Tibial nerve (tissue), 4 donors: ENCODE measurements at regions not wholly inside any gene's neighbourhood (a gene's known extent, or its start where the extent isn't known, plus 50 kb on each side); places are given as distances from the start of the nearest gene placed in this dataset.

ENCODE experiments used
- DNase-seq, 2 donors: peaks; one replicate each; pipeline ENCODE4 v3.0.0-alpha.2; 2019; ENCODE audit warnings: low spot score in 2 of 2
- H3K27ac ChIP-seq, 4 donors: fragments of 200-600 bp; sonication (generic) in 3 of 4; one replicate each; pipeline ENCODE4 v1.5.1; 2017 to 2019; ENCODE audit warnings: mild to moderate bottlenecking in 1 of 4
- H3K27me3 ChIP-seq, 2 donors: fragments of 200-600 bp; sonication (generic) in 1 of 2; one replicate each; pipeline versions ENCODE4 v1.5.1 to v1.6.0; 2017 to 2019
- H3K36me3 ChIP-seq, 3 donors: fragments of 200-600 bp; sonication (generic); one replicate each; pipeline ENCODE4 v1.5.1; 2018 to 2019
- H3K4me1 ChIP-seq, 4 donors: fragments of 200-600 bp; sonication (generic) in 3 of 4; one replicate each; pipeline ENCODE4 v1.5.1; 2017 to 2019
- H3K4me3 ChIP-seq, 4 donors: fragments of 200-600 bp; sonication (generic) in 3 of 4; one replicate each; pipeline ENCODE4 v1.5.1; 2017 to 2019; ENCODE audit warnings: mild to moderate bottlenecking in 1 of 4, moderate library complexity in 1 of 4
- H3K9me3 ChIP-seq, 4 donors: fragments of 200-600 bp; sonication (generic) in 3 of 4; one replicate each; pipeline ENCODE4 v1.5.1; 2017 to 2019
- EP300 ChIP-seq, 2 donors: sonication (generic); formaldehyde crosslinking; IDR thresholded peaks; one replicate each; pipeline ENCODE4 v1.6.1; 2017; ENCODE audit warnings: antibody characterized with exemption in 2 of 2, mild to moderate bottlenecking in 1 of 2
- POLR2A ChIP-seq, 2 donors: fragments of 450-650 bp; IDR thresholded peaks; one replicate each; pipeline ENCODE4 v1.6.1; 2017; ENCODE audit warnings: antibody characterized with exemption in 2 of 2, mild to moderate bottlenecking in 2 of 2, moderate library complexity in 2 of 2
- WGBS, 2 donors: methylation state at CpG; one replicate each; pipeline ENCODE4 v1.1.5; 2018; 5-methylcytosine and 5-hydroxymethylcytosine counted together
- TF ChIP-seq, protein P1 (sequence below), 5 experiments: fragments of 200-600 bp in 3 of 5; fragments of 450-650 bp in 2 of 5; sonication (generic) in 3 of 5; IDR thresholded peaks; one replicate each; pipeline ENCODE4 v1.5.1; 2016 to 2019; ENCODE audit warnings: antibody characterized with exemption in 5 of 5, mild to moderate bottlenecking in 3 of 5, moderate library complexity in 2 of 5

GRCh38 chr5:159712672-159713071, 203.6 kb upstream of the ADRA1B start:
- Histone ChIP-seq H3K36me3 (no peaks in the 10 kb centered on the region), H3K27ac (no peak overlapping the region), H3K27me3 (no peaks in the 10 kb centered on the region), H3K9me3 (peaks cover 0 to 7% (median 0%) of the 10 kb centered on the region in 4 donors), H3K4me1 (no peaks in the 10 kb centered on the region), H3K4me3 (no peak overlapping the region)
- DNase-seq: no peak
- TF ChIP-seq, protein P1, sequence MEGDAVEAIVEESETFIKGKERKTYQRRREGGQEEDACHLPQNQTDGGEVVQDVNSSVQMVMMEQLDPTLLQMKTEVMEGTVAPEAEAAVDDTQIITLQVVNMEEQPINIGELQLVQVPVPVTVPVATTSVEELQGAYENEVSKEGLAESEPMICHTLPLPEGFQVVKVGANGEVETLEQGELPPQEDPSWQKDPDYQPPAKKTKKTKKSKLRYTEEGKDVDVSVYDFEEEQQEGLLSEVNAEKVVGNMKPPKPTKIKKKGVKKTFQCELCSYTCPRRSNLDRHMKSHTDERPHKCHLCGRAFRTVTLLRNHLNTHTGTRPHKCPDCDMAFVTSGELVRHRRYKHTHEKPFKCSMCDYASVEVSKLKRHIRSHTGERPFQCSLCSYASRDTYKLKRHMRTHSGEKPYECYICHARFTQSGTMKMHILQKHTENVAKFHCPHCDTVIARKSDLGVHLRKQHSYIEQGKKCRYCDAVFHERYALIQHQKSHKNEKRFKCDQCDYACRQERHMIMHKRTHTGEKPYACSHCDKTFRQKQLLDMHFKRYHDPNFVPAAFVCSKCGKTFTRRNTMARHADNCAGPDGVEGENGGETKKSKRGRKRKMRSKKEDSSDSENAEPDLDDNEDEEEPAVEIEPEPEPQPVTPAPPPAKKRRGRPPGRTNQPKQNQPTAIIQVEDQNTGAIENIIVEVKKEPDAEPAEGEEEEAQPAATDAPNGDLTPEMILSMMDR (IDR thresholded peaks at IDR 0.05): no peak
- no peak for TF ChIP-seq POLR2A (IDR thresholded peaks at IDR 0.05)
- TF ChIP-seq EP300 (IDR thresholded peaks at IDR 0.05): no peak
- WGBS, 2 donors: 54 to 64% methylated on average over 5 of the region's 5 CpGs

DNA sequence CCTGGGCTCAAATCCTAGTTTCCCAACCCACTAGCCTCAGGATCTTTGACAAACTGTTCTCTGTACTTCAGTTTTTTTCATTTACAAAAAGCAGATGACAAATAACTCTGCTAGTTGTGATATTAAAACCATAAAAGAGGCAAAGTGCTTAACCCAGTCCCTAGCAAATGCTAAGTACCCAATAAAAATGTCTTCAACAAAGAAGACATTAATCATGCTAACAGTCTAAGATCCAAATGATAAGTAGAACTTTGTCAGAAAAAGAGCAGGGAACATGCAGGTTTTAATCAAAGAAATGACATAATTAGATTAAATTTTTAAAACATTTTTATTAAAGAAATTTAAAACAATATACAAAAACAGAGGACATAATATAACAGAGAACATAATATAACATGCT, 203.0 kb upstream of the ADRA1B start:
- DNase-seq: no peak
- no peaks in the 10 kb centered on the region for H3K27me3 ChIP-seq
- no peak overlapping the region for H3K4me3 ChIP-seq
- H3K4me1 ChIP-seq: no peaks in the 10 kb centered on the region
- H3K27ac ChIP-seq: no peak overlapping the region
- H3K9me3 ChIP-seq: peaks cover 0 to 2% (median 0%) of the 10 kb centered on the region in 4 donors
- TF ChIP-seq POLR2A (IDR thresholded peaks at IDR 0.05): no peak
- TF ChIP-seq, protein P1 (IDR thresholded peaks at IDR 0.05): no peak
- TF ChIP-seq EP300 (IDR thresholded peaks at IDR 0.05): no peak
- no peaks in the 10 kb centered on the region for H3K36me3 ChIP-seq

GRCh38 chr5:159713773-159714172, 202.5 kb upstream of the ADRA1B start:
- 94% methylated on average over 2 of the region's 2 CpGs for WGBS, 2 donors
- Histone ChIP-seq H3K27me3 (no peaks in the 10 kb centered on the region), H3K4me3 (no peak overlapping the region), H3K36me3 (no peaks in the 10 kb centered on the region), H3K9me3 (no peaks in the 10 kb centered on the region), H3K27ac (no peak overlapping the region), H3K4me1 (no peaks in the 10 kb centered on the region)
- DNase-seq: no peak
- TF ChIP-seq POLR2A (IDR thresholded peaks at IDR 0.05) (no peak), EP300 (IDR thresholded peaks at IDR 0.05) (no peak)
- TF ChIP-seq, protein P1 (IDR thresholded peaks at IDR 0.05): no peak

GRCh38 chr5:159725475-159725874, 190.8 kb upstream of the ADRA1B start:
- DNase-seq: no peak
- 44 to 52% methylated on average over 4 of the region's 4 CpGs for WGBS, 2 donors
- Histone ChIP-seq H3K4me1 (no peaks in the 10 kb centered on the region), H3K9me3 (no peaks in the 10 kb centered on the region), H3K4me3 (no peak overlapping the region), H3K27me3 (no peaks in the 10 kb centered on the region), H3K27ac (no peak overlapping the region), H3K36me3 (no peaks in the 10 kb centered on the region)
- no peak for TF ChIP-seq EP300 (IDR thresholded peaks at IDR 0.05)
- TF ChIP-seq POLR2A (IDR thresholded peaks at IDR 0.05): no peak
- TF ChIP-seq, protein P1 (IDR thresholded peaks at IDR 0.05): no peak

- whole genome bisulfite sequencing, 2 donors: 77 to 89% methylated on average over 1 of the region's 1 CpG
Observed at GRCh38 chr5:159727167-159727566, 189.1 kb upstream of the ADRA1B start.

More at GRCh38 chr5:159727167-159727566, 189.1 kb upstream of the ADRA1B start:
- Histone ChIP-seq H3K36me3 (no peaks in the 10 kb centered on the region), H3K27ac (no peak overlapping the region), H3K9me3 (no peaks in the 10 kb centered on the region), H3K4me3 (no peak overlapping the region), H3K4me1 (no peaks in the 10 kb centered on the region), H3K27me3 (no peaks in the 10 kb centered on the region)
- DNase-seq: no peak
- TF ChIP-seq EP300 (IDR thresholded peaks at IDR 0.05): no peak
- TF ChIP-seq POLR2A (IDR thresholded peaks at IDR 0.05): no peak
- TF ChIP-seq, protein P1 (IDR thresholded peaks at IDR 0.05): no peak
